PC-9 (cell line): ENCODE measurements at regions not wholly inside any gene's neighbourhood (a gene's known extent, or its start where the extent isn't known, plus 50 kb on each side); places are given as distances from the start of the nearest gene placed in this dataset.

Source experiments
- BruUV-seq: library from RNA; stranded (reverse); fragments of 400-500 nt; replicated peaks from 2 replicates; lab custom pipeline; 2021; lab: Mats Ljungman, UMichigan
- CTCF ChIA-PET: fragments of 300-600 bp; sonication (Branson Sonifier 250); formaldehyde crosslinking; loops from one replicate; lab custom pipeline; 2022; ENCODE audit warnings: antibody characterized with exemption; lab: Charles Lee
- POLR2A ChIA-PET: fragments of 300-600 bp; sonication (Branson Sonifier 250); formaldehyde crosslinking; loops from one replicate; lab custom pipeline; 2022; ENCODE audit warnings: antibody characterized with exemption; ENCODE audit not compliant: unreplicated experiment; lab: Charles Lee
- DNase-seq, 2 experiments: peaks; one replicate each; pipeline versions ENCODE4 v3.0.0 to v3.0.0-alpha.2; 2015 to 2022; ENCODE audit warnings: mixed read lengths in 1 of 2
- H2AFZ ChIP-seq: fragments of 200-600 bp; sonication (generic); 2 replicates; pipeline ENCODE4 v1.8.1; 2017; ENCODE audit warnings: antibody characterized with exemption
- H3F3A ChIP-seq: fragments of 200-600 bp; sonication (generic); 2 replicates; pipeline ENCODE4 v1.8.1; 2017; ENCODE audit warnings: antibody characterized with exemption, mild to moderate bottlenecking, low read depth; ENCODE audit not compliant: insufficient read depth
- H3K27ac ChIP-seq: fragments of 200-600 bp; sonication (generic); 2 replicates; pipeline ENCODE4 v1.6.1; 2016; ENCODE audit warnings: mixed run types
- H3K27me3 ChIP-seq: fragments of 200-600 bp; sonication (generic); 2 replicates; pipeline ENCODE4 v1.6.1; 2016; ENCODE audit warnings: low read depth, mixed run types; ENCODE audit not compliant: insufficient read depth
- H3K36me3 ChIP-seq: fragments of 200-600 bp; sonication (generic); 2 replicates; pipeline ENCODE4 v1.6.1; 2016; ENCODE audit warnings: low read depth, mixed run types
- H3K4me1 ChIP-seq: fragments of 200-600 bp; sonication (generic); replicated peaks from 2 replicates; pipeline ENCODE4 v1.6.1; 2016; ENCODE audit warnings: mixed run types; ENCODE audit not compliant: insufficient read depth
- H3K4me2 ChIP-seq: fragments of 200-600 bp; sonication (generic); 2 replicates; pipeline ENCODE4 v1.6.1; 2017; ENCODE audit warnings: mixed run types
- H3K4me3 ChIP-seq: fragments of 200-600 bp; sonication (generic); 2 replicates; pipeline ENCODE4 v1.6.1; 2016; ENCODE audit warnings: mixed run types
- H3K79me2 ChIP-seq: fragments of 200-600 bp; sonication (generic); 2 replicates; pipeline ENCODE4 v1.6.1; 2017; ENCODE audit warnings: low read depth, mixed run types
- H3K9me2 ChIP-seq: fragments of 200-600 bp; sonication (generic); 2 replicates; pipeline ENCODE4 v1.8.1; 2017; ENCODE audit warnings: mild to moderate bottlenecking; ENCODE audit not compliant: insufficient read depth
- H3K9me3 ChIP-seq: fragments of 200-600 bp; sonication (generic); 2 replicates; pipeline ENCODE4 v1.8.1; 2016; ENCODE audit warnings: low read depth; ENCODE audit not compliant: insufficient read depth
- H4K20me1 ChIP-seq: fragments of 200-600 bp; sonication (generic); 2 replicates; pipeline ENCODE4 v1.8.1; 2017; ENCODE audit not compliant: insufficient read depth
- EZH2 ChIP-seq: fragments of 200-600 bp; sonication (generic); IDR thresholded peaks from 2 replicates; pipeline ENCODE4 v1.8.0; 2017; ENCODE audit warnings: antibody characterized with exemption, low read depth
- intact Hi-C: fragments of 100-400 bp; cut with micrococcal nuclease; formaldehyde crosslinking; loops from one replicate; pipeline ENCODE4 v1.10.0; 2022; ENCODE audit not compliant: unreplicated experiment
- TF ChIP-seq, protein P1 (sequence below): fragments of 200-600 bp; sonication (generic); conservative IDR thresholded peaks from 2 replicates; pipeline ENCODE4 v1.6.1; 2017; ENCODE audit warnings: mixed run types, antibody characterized with exemption, mild to moderate bottlenecking, moderate library complexity

DNA sequence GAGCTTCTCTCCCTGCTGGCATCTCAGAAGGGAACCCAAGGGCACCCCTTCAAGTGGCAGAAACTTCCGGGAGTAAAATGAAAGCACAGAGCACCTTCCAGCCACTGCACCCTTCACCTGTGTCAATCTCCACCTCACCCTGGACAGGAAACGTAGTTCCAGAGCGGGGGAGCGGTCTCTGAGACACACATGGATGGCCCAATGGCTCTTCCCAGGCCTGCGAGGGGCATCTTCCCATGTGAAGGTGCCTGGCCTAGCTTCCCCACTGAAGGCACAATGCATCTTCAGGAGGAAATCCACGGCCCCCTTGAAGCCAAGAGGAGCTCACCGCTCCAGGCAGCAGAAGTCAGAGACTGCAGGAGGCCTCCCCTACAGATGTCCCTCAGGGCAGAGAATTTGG is 234.2 kb downstream of the BRD1 start:
- TF ChIP-seq, protein P1, sequence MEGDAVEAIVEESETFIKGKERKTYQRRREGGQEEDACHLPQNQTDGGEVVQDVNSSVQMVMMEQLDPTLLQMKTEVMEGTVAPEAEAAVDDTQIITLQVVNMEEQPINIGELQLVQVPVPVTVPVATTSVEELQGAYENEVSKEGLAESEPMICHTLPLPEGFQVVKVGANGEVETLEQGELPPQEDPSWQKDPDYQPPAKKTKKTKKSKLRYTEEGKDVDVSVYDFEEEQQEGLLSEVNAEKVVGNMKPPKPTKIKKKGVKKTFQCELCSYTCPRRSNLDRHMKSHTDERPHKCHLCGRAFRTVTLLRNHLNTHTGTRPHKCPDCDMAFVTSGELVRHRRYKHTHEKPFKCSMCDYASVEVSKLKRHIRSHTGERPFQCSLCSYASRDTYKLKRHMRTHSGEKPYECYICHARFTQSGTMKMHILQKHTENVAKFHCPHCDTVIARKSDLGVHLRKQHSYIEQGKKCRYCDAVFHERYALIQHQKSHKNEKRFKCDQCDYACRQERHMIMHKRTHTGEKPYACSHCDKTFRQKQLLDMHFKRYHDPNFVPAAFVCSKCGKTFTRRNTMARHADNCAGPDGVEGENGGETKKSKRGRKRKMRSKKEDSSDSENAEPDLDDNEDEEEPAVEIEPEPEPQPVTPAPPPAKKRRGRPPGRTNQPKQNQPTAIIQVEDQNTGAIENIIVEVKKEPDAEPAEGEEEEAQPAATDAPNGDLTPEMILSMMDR = no peak
- no peak for TF ChIP-seq EZH2
- no peaks in the 10 kb centered on the region for H3K36me3 ChIP-seq
- no peaks in the 10 kb centered on the region; the same call in 1 of the 2 replicates for H4K20me1 ChIP-seq
- no peaks in the 10 kb centered on the region; the same call in none of the 2 replicates for H3K9me3 ChIP-seq
- POLR2A ChIA-PET = no interaction called here
- no peak overlapping the region for H2AFZ ChIP-seq
- intact Hi-C loops = no loop called here
- BruUV-seq = no TSS peak
- H3K79me2 ChIP-seq = no peaks in the 10 kb centered on the region
- H3K27me3 ChIP-seq = peaks cover 61% of the 10 kb centered on the region
- H3F3A ChIP-seq = no peaks in the 10 kb centered on the region
- CTCF ChIA-PET = no interaction called here
- H3K4me3 ChIP-seq = no peak overlapping the region
- H3K9me2 ChIP-seq = no peaks in the 10 kb centered on the region
- H3K4me1 ChIP-seq = no peaks in the 10 kb centered on the region
- H3K27ac ChIP-seq = no peak overlapping the region
- no peak for DNase-seq
- no peak overlapping the region for H3K4me2 ChIP-seq

DNA sequence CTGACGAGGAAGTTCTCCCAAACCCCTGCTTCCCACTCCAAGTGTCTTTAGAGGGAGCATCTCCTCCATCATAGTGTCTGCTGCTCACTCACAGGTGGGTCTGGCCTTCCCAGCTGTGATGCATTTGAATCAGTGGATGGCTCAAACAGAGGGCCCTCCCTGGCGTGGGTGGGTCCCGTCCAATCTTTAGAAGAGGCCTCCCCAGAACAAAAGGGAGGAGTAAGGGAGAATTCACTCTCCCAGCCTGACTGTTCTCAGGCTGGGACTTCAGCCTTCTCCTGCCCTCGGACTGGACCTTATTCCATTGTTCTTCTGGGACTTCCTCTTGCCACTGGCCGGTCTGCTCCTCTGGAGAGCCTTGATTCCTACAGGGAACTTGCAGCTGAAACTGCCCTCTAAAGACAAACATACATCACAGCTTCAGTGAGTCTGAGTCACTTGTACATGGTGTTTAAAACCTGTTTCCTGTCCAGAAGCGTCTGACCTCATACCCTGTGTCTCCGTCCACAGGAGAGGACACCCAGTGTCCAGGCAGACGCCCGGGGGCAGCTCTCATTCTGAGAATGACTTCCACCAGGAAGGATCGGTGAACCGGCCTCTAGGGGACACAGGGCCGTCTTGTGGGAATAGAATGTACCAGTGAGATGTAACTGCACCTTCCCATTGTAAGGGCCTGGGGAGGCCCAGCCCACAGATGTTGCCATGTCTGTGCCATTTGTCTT is 234.7 kb downstream of the BRD1 start:
- H3K4me3 ChIP-seq = no peak overlapping the region
- H2AFZ ChIP-seq = no peak overlapping the region
- no peak overlapping the region for H3K4me2 ChIP-seq
- no peaks in the 10 kb centered on the region for H3F3A ChIP-seq
- peaks cover 64% of the 10 kb centered on the region for H3K27me3 ChIP-seq
- H3K9me3 ChIP-seq = no peaks in the 10 kb centered on the region; the same call in none of the 2 replicates
- intact Hi-C loops = no loop called here
- no peak for DNase-seq
- H3K27ac ChIP-seq = no peak overlapping the region
- no peaks in the 10 kb centered on the region for H3K79me2 ChIP-seq
- ChIA-PET CTCF (no interaction called here), POLR2A (no interaction called here)
- no peaks in the 10 kb centered on the region for H3K36me3 ChIP-seq
- H3K9me2 ChIP-seq = no peaks in the 10 kb centered on the region
- H3K4me1 ChIP-seq = no peaks in the 10 kb centered on the region
- no peaks in the 10 kb centered on the region; the same call in 1 of the 2 replicates for H4K20me1 ChIP-seq
- BruUV-seq = no TSS peak
- TF ChIP-seq, protein P1 = no peak
- no peak for TF ChIP-seq EZH2

DNA sequence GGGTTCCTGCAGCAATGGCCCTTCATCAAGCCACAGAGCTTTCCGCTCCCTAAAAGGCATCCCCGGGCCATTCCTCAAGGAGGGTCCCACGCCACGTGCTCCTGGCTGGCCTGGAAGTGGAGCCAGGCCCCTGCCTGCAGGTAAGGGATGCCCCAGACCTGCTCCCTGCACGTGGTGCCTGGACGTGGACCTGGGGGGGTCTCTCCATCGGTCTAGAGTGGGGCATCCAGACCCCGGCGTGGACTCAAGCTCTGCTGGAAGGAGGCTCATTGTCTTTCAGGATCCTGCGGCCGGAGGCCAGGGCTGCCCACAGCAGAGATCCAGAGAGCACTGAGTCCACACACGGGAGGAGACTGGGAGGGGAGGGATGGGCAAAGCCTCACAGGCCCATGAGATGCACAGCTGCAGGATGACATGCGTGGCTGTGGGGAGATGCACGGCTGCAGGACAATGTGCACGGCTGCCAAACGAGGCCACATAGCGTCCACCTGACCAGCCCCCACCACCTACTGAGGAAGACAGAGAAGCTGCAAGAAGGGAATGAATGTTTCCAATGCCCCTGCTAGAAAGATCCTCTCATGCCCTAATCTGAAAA is 236.7 kb downstream of the BRD1 start:
- Histone ChIP-seq H3K27me3 (peaks cover 82% of the 10 kb centered on the region), H3K4me3 (no peak overlapping the region), H3K27ac (no peak overlapping the region), H3K9me3 (no peaks in the 10 kb centered on the region), H3K4me2 (no peak overlapping the region), H3K36me3 (no peaks in the 10 kb centered on the region), H3F3A (no peaks in the 10 kb centered on the region), H2AFZ (no peak overlapping the region), H4K20me1 (no peaks in the 10 kb centered on the region; the same call in 1 of the 2 replicates), H3K4me1 (no peaks in the 10 kb centered on the region), H3K79me2 (no peaks in the 10 kb centered on the region), H3K9me2 (no peaks in the 10 kb centered on the region)
- POLR2A ChIA-PET = interaction anchor here (0.5 to 0.6 kb wide), 2 partner anchors 11 to 140 kb away, joined by 8 to 14 read pairs; no protein-coding TSS in a partner anchor
- CTCF ChIA-PET = no interaction called here
- DNase-seq = no peak
- no TSS peak for BruUV-seq
- no peak for TF ChIP-seq EZH2
- TF ChIP-seq, protein P1 = no peak
- intact Hi-C loops = no loop called here
